K562 (cell line): ENCODE measurements at regions not wholly inside any gene's neighbourhood (a gene's known extent, or its start where the extent isn't known, plus 50 kb on each side); places are given as distances from the start of the nearest gene placed in this dataset.

Source experiments
- ATAC-seq: fragments of 200-7000 bp; cut with Tn5 transposase; 3 replicates; pipeline ENCODE4 v1.9.1; 2020; ENCODE audit warnings: moderate library complexity
- BruUV-seq: library from RNA; stranded (reverse); fragments of 400-500 nt; replicated peaks from 2 replicates; lab custom pipeline; 2021; lab: Mats Ljungman, UMichigan
- CTCF ChIA-PET: fragments of 300-600 bp; formaldehyde crosslinking; extraction: SDS; loops from one replicate; lab custom pipeline; 2021; ENCODE audit warnings: low intra/inter-chr PET ratio; lab: Yijun Ruan, JAX
- POLR2A ChIA-PET: fragments of 300-600, 350-650 bp; sonication (Branson Sonifier 250); formaldehyde crosslinking; extraction: SDS; loops from one replicate; lab custom pipeline; 2021; ENCODE audit warnings: antibody characterized with exemption, inconsistent platforms; lab: Yijun Ruan, JAX
- DNase-seq, 4 experiments: peaks; one replicate each; pipeline versions ENCODE4 v3.0.0 to v3.0.0-alpha.2; 2011 to 2018; ENCODE audit warnings: low spot score in 3 of 4, mixed read lengths in 3 of 4; ENCODE audit errors: extremely low read depth in 1 of 4
- FAIRE-seq: peaks from 2 replicates; lab custom pipeline; 2011; peaks lifted over from hg19 to GRCh38; lab: Jason Lieb, UNC
- H2AFZ ChIP-seq: 2 replicates; pipeline ENCODE4 v1.6.0; 2011; ENCODE audit warnings: low read depth, low read length, control low read depth, inconsistent platforms
- H3K27ac ChIP-seq: fragments of 200-600 bp; 3 replicates; pipeline ENCODE4 v1.8.0; 2011; ENCODE audit warnings: low read depth, mild to moderate bottlenecking, control low read depth, inconsistent platforms, low read length, moderate library complexity, mixed read lengths; ENCODE audit errors: extremely low read depth
- H3K27me3 ChIP-seq, 2 experiments: fragments of 300-600 bp in 1 of 2; 2 replicates in 1 of 2; 3 replicates in 1 of 2; pipeline versions ENCODE4 v1.6.0 to v1.8.0; 2011; ENCODE audit warnings: inconsistent platforms in 2 of 2, low read length in 2 of 2, mild to moderate bottlenecking in 1 of 2, mixed read lengths in 1 of 2, moderate library complexity in 1 of 2; ENCODE audit not compliant: control insufficient read depth in 2 of 2, insufficient read depth in 2 of 2
- H3K36me3 ChIP-seq: fragments of 300-600 bp; 3 replicates; pipeline ENCODE4 v1.8.0; 2011; ENCODE audit warnings: mild to moderate bottlenecking, low read length, inconsistent platforms; ENCODE audit not compliant: control insufficient read depth, insufficient read depth
- H3K4me1 ChIP-seq, 2 experiments: fragments of 200-600 bp in 1 of 2; replicated peaks in 1 of 2; 2 replicates in 1 of 2; 3 replicates in 1 of 2; pipeline versions ENCODE4 v1.5.1 to v1.8.0; 2011; ENCODE audit warnings: inconsistent platforms in 2 of 2, low read length in 2 of 2, mild to moderate bottlenecking in 1 of 2, mixed read lengths in 1 of 2, moderate library complexity in 1 of 2; ENCODE audit not compliant: control insufficient read depth in 2 of 2, insufficient read depth in 2 of 2
- H3K4me2 ChIP-seq: 2 replicates; pipeline ENCODE4 v1.6.1; 2011; ENCODE audit warnings: low read length, control low read depth, inconsistent platforms, mixed read lengths; ENCODE audit not compliant: insufficient read depth
- H3K4me3 ChIP-seq: fragments of 200-600 bp; sonication (generic), shearing (Covaris generic); 2 replicates; pipeline ENCODE4 v1.5.1; 2016; ENCODE audit warnings: control low read depth, inconsistent platforms
- H3K79me2 ChIP-seq: fragments of 200-600 bp; 3 replicates; pipeline ENCODE4 v1.8.0; 2011; ENCODE audit warnings: low read length, inconsistent platforms; ENCODE audit not compliant: control insufficient read depth, insufficient read depth
- H3K9ac ChIP-seq, 2 experiments: 2 replicates each; pipeline versions ENCODE4 v1.6.0 to v1.6.1; 2011; ENCODE audit warnings: low read depth in 2 of 2, low read length in 2 of 2, control low read depth in 1 of 2, inconsistent platforms in 1 of 2, mild to moderate bottlenecking in 1 of 2, mixed read lengths in 1 of 2; ENCODE audit not compliant: insufficient read depth in 1 of 2
- H3K9me1 ChIP-seq: one replicate; pipeline ENCODE4 v1.6.0; 2011; ENCODE audit warnings: inconsistent platforms, mild to moderate bottlenecking, low read length, moderate library complexity; ENCODE audit not compliant: control insufficient read depth, insufficient read depth
- H3K9me3 ChIP-seq: replicated peaks from 2 replicates; pipeline ENCODE4 v1.5.1; 2011; ENCODE audit warnings: low read depth, low read length, inconsistent platforms; ENCODE audit not compliant: control insufficient read depth, insufficient read depth
- H4K20me1 ChIP-seq: replicated peaks from 2 replicates; pipeline ENCODE4 v1.6.1; 2011; ENCODE audit warnings: low read length, inconsistent platforms, mixed read lengths; ENCODE audit not compliant: control insufficient read depth, insufficient read depth
- CSDE1 ChIP-seq, 2 experiments: fragments of 450-650 bp; IDR thresholded peaks; 2 replicates each; pipeline ENCODE4 v1.6.1; 2016; ENCODE audit warnings: mild to moderate bottlenecking in 1 of 2
- FOXJ3 ChIP-seq: sonication (generic); formaldehyde crosslinking; IDR thresholded peaks from 2 replicates; pipeline ENCODE4 v1.4.0; 2020; ENCODE audit warnings: mild to moderate bottlenecking, missing genetic modification reagents
- ILF3 ChIP-seq: fragments of 450-650 bp; IDR thresholded peaks from 2 replicates; pipeline ENCODE4 v1.6.1; 2018; ENCODE audit warnings: antibody characterized with exemption, mild to moderate bottlenecking, moderate library complexity, borderline replicate concordance
- IRF1 ChIP-seq: sonication (generic); formaldehyde crosslinking; IDR thresholded peaks from 2 replicates; pipeline ENCODE4 v1.8.0; 2022; ENCODE audit warnings: missing genetic modification reagents, mild to moderate bottlenecking, borderline replicate concordance
- IRF2 ChIP-seq: sonication (generic); formaldehyde crosslinking; IDR thresholded peaks from 2 replicates; pipeline ENCODE4 v1.8.1; 2022; ENCODE audit warnings: mild to moderate bottlenecking, missing genetic modification reagents
- KDM4B ChIP-seq, 2 experiments: fragments of 450-650 bp in 1 of 2; sonication (generic) in 1 of 2; IDR thresholded peaks; 2 replicates each; pipeline ENCODE4 v1.6.1; 2016 to 2017; ENCODE audit warnings: borderline replicate concordance in 2 of 2, antibody characterized with exemption in 1 of 2, low read depth in 1 of 2, mild to moderate bottlenecking in 1 of 2
- KLF1 ChIP-seq: fragments of 450-650 bp; IDR thresholded peaks from 2 replicates; pipeline ENCODE4 v1.6.1; 2016; ENCODE audit warnings: missing genetic modification characterization, missing compliant biosample characterization
- KLF13 ChIP-seq: fragments of 450-650 bp; IDR thresholded peaks from 2 replicates; pipeline ENCODE4 v1.6.1; 2016; ENCODE audit warnings: missing genetic modification characterization, low read depth, mild to moderate bottlenecking, missing compliant biosample characterization, moderate library complexity, borderline replicate concordance
- MTA1 ChIP-seq: fragments of 450-650 bp; IDR thresholded peaks from 2 replicates; pipeline ENCODE4 v1.6.1; 2017; ENCODE audit warnings: borderline replicate concordance
- MYNN ChIP-seq, 2 experiments: sonication (generic); formaldehyde crosslinking in 1 of 2; IDR thresholded peaks; 2 replicates each; pipeline versions ENCODE4 v1.5.0 to v1.6.1; 2016 to 2020; ENCODE audit warnings: antibody characterized with exemption in 1 of 2, missing genetic modification reagents in 1 of 2
- NFATC3 ChIP-seq: fragments of 450-650 bp; IDR thresholded peaks from 2 replicates; pipeline ENCODE4 v1.6.1; 2017; ENCODE audit warnings: mild to moderate bottlenecking
- NFRKB ChIP-seq: fragments of 450-650 bp; IDR thresholded peaks from 2 replicates; pipeline ENCODE4 v1.6.1; 2016; ENCODE audit warnings: low read depth
- SIX5 ChIP-seq, 2 experiments: IDR thresholded peaks; 2 replicates each; pipeline ENCODE4 v1.6.1; 2011; ENCODE audit warnings: low read length in 2 of 2, borderline replicate concordance in 1 of 2, low read depth in 1 of 2, mild to moderate bottlenecking in 1 of 2, moderate library complexity in 1 of 2; ENCODE audit not compliant: insufficient read depth in 1 of 2
- SLC30A9 ChIP-seq: fragments of 250-450 bp; sonication (Bioruptor Pico); IDR thresholded peaks from 2 replicates; pipeline ENCODE4 v1.8.0; 2022; ENCODE audit warnings: mild to moderate bottlenecking, moderate library complexity
- SRSF1 ChIP-seq: fragments of 200-400 bp; formaldehyde crosslinking; IDR thresholded peaks from 2 replicates; pipeline ENCODE4 v1.6.1; 2017; ENCODE audit warnings: mild to moderate bottlenecking, low read depth, low read length, moderate library complexity
- TOE1 ChIP-seq, 2 experiments: fragments of 450-650 bp in 1 of 2; sonication (generic) in 1 of 2; formaldehyde crosslinking in 1 of 2; IDR thresholded peaks; 2 replicates each; pipeline versions ENCODE4 v1.7.1 to v1.8.0; 2016 to 2022; ENCODE audit warnings: borderline replicate concordance in 2 of 2, mild to moderate bottlenecking in 2 of 2, antibody characterized with exemption in 1 of 2, inconsistent platforms in 1 of 2, low read depth in 1 of 2, missing genetic modification reagents in 1 of 2, moderate library complexity in 1 of 2
- U2AF2 ChIP-seq: fragments of 200-400 bp; formaldehyde crosslinking; optimal IDR thresholded peaks from 2 replicates; pipeline ENCODE3; 2017; ENCODE audit warnings: low read depth, mild to moderate bottlenecking, low read length
- whole genome bisulfite sequencing: fragments of 100-300 bp; shearing (Covaris generic); methylation state at CpG from one replicate; pipeline ENCODE4 v1.1.6; 2016; ENCODE audit warnings: low coverage, mixed read lengths; ENCODE audit not compliant: insufficient coverage; ENCODE audit errors: missing lambda C conversion rate; 5-methylcytosine and 5-hydroxymethylcytosine counted together
- in situ Hi-C: fragments of 300-500 bp; cut with MboI; formaldehyde crosslinking; loops from 4 replicates; pipeline ENCODE4 v1.15.0; 2018; ENCODE audit warnings: inconsistent platforms, mixed read lengths
- intact Hi-C: fragments of 100-400 bp; cut with micrococcal nuclease; formaldehyde crosslinking; loops from 2 replicates; pipeline ENCODE4 v1.14.2; 2022
- TF ChIP-seq, protein P1 (sequence below): fragments of 450-650 bp; IDR thresholded peaks from 2 replicates; pipeline ENCODE4 v1.6.1; 2016; ENCODE audit warnings: low read depth, mild to moderate bottlenecking, moderate library complexity
- TF ChIP-seq, protein P2 (sequence below): sonication (generic); formaldehyde crosslinking; IDR thresholded peaks from 2 replicates; pipeline ENCODE4 v1.8.0; 2022; ENCODE audit warnings: missing genetic modification reagents, mild to moderate bottlenecking, moderate library complexity, borderline replicate concordance
- TF ChIP-seq, protein P3 (sequence below): sonication (generic); formaldehyde crosslinking; IDR thresholded peaks from 2 replicates; pipeline ENCODE4 v1.8.0; 2023; ENCODE audit warnings: mild to moderate bottlenecking, missing genetic modification reagents

DNA sequence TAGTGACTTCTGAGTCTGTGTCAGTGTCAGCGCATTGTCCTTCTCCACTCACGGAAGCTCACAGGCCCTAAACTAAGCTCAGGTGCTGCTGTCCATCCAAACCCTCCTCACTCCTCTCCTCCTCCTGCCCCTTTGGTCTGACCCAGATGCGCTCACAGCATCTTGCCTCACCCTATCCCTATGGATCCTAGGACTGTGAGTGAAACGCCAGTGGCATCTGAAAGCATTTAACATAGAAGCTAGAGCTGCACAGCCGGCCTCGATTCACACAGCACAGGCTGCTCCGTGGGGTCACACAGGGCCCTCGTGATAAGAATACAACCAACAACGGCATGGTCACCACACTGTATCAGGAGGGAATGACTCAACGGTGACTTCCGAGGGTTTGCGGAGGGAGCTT lies 149.1 kb upstream of the SPACA7 start:
- under 1% methylated on average over 9 of the region's 12 CpGs for WGBS
- Histone ChIP-seq H2AFZ (no peak overlapping the region), H3K27ac (no peak overlapping the region), H3K4me3 (no peak overlapping the region), H3K4me2 (no peak overlapping the region), H3K36me3 (no peaks in the 10 kb centered on the region), H3K27me3 (peaks cover 2 to 36% of the 10 kb centered on the region in 2 experiments; a peak in 4 of 5 replicates), H3K9me1 (no peaks in the 10 kb centered on the region), H3K4me1 (no peaks in the 10 kb centered on the region), H3K79me2 (no peaks in the 10 kb centered on the region), H3K9ac (no peak overlapping the region), H4K20me1 (no peaks in the 10 kb centered on the region), H3K9me3 (no peaks in the 10 kb centered on the region)
- no TSS peak for BruUV-seq
- no peak for TF ChIP-seq SRSF1
- no peak for TF ChIP-seq SLC30A9 (CRISPR knock-in tag)
- TF ChIP-seq, protein P1, sequence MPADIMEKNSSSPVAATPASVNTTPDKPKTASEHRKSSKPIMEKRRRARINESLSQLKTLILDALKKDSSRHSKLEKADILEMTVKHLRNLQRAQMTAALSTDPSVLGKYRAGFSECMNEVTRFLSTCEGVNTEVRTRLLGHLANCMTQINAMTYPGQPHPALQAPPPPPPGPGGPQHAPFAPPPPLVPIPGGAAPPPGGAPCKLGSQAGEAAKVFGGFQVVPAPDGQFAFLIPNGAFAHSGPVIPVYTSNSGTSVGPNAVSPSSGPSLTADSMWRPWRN: no peak
- TF ChIP-seq, protein P2, sequence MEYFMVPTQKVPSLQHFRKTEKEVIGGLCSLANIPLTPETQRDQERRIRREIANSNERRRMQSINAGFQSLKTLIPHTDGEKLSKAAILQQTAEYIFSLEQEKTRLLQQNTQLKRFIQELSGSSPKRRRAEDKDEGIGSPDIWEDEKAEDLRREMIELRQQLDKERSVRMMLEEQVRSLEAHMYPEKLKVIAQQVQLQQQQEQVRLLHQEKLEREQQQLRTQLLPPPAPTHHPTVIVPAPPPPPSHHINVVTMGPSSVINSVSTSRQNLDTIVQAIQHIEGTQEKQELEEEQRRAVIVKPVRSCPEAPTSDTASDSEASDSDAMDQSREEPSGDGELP (CRISPR knock-in tag): no peak
- TF ChIP-seq SIX5 (IDR thresholded peaks at IDR 0.05; ENCODE audit: borderline replicate concordance in 1 of 2, insufficient read depth in 1 of 2, low read depth in 1 of 2, low read length in 2 of 2): no peak
- TF ChIP-seq U2AF2: no peak
- TF ChIP-seq IRF1 (CRISPR knock-in tag): no peak
- TF ChIP-seq KDM4B (IDR thresholded peaks at IDR 0.05; ENCODE audit: borderline replicate concordance in 2 of 2, low read depth in 1 of 2): no peak
- TF ChIP-seq TOE1 (IDR thresholded peaks at IDR 0.05; ENCODE audit: borderline replicate concordance): no peak
- no peak for TF ChIP-seq TOE1 (CRISPR knock-in tag; IDR thresholded peaks at IDR 0.05; ENCODE audit: borderline replicate concordance, low read depth)
- TF ChIP-seq IRF2 (CRISPR knock-in tag): no peak
- TF ChIP-seq, protein P3, sequence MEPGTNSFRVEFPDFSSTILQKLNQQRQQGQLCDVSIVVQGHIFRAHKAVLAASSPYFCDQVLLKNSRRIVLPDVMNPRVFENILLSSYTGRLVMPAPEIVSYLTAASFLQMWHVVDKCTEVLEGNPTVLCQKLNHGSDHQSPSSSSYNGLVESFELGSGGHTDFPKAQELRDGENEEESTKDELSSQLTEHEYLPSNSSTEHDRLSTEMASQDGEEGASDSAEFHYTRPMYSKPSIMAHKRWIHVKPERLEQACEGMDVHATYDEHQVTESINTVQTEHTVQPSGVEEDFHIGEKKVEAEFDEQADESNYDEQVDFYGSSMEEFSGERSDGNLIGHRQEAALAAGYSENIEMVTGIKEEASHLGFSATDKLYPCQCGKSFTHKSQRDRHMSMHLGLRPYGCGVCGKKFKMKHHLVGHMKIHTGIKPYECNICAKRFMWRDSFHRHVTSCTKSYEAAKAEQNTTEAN (CRISPR knock-in tag): no peak
- no peak for TF ChIP-seq MTA1
- TF ChIP-seq NFRKB: no peak
- TF ChIP-seq CSDE1 (IDR thresholded peaks at IDR 0.05): no peak
- TF ChIP-seq ILF3: no peak
- TF ChIP-seq MYNN (IDR thresholded peaks at IDR 0.05): no peak
- TF ChIP-seq MYNN (CRISPR knock-in tag; IDR thresholded peaks at IDR 0.05): no peak
- no peak for TF ChIP-seq NFATC3
- TF ChIP-seq KLF1 (tag): no peak
- no peak for TF ChIP-seq FOXJ3 (CRISPR knock-in tag)
- TF ChIP-seq KLF13 (tag): no peak
- no peak for FAIRE-seq
- DNase-seq: no peak
- intact Hi-C loops: no loop called here
- POLR2A ChIA-PET: interaction anchor here (0.6 to 0.9 kb wide), 2 partner anchors 11 to 27 kb away, joined by 3 to 4 read pairs; no protein-coding TSS in a partner anchor
- CTCF ChIA-PET: no interaction called here
- in situ Hi-C loops: no loop called here
- no peak for ATAC-seq
